GM13977 (cell line): ENCODE measurements at regions not wholly inside any gene's neighbourhood (a gene's known extent, or its start where the extent isn't known, plus 50 kb on each side); places are given as distances from the start of the nearest gene placed in this dataset.
"Not testable (repeated sequence)": the region's sequence is repeated elsewhere in the genome, so short reads cannot be mapped to it uniquely, and the experiment has no call there.

Experiments
- DNase-seq: peaks from one replicate; pipeline ENCODE4 v3.0.0; 2012; ENCODE audit warnings: low spot score
- in situ Hi-C: fragments of 300-500 bp; cut with MboI; formaldehyde crosslinking; loops from one replicate; pipeline ENCODE4 v1.12.0; 2022; ENCODE audit warnings: low sequenced_read_pairs, low pct_unique_long_range_greater_than_20kb, mixed read lengths, inconsistent platforms; ENCODE audit not compliant: unreplicated experiment
- TF ChIP-seq, protein P1 (sequence below): IDR thresholded peaks from 2 replicates; pipeline ENCODE4 v1.5.1; 2012; ENCODE audit warnings: mild to moderate bottlenecking, control low read depth; ENCODE audit not compliant: insufficient read depth; ENCODE audit errors: extremely low read depth, missing control alignments

DNA sequence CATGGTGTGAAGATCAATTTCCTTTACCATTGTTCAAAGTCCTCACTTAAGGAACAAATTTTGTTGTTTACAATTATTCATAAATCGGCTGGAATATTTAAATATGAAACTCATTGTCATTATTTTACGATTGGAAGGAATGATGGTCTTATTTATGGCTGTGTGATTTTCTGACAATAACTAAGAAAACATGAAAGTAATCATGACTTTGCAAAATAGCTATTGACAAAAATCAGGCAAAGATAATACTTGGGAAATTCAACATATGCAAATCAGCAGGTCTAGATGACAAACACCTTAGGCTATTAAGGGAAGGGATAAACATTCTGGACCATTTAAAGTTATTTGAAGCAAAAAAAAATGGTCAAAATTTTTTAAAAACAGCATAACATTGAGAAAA, 654.8 kb upstream of the CNTN5 start:
- TF ChIP-seq, protein P1, sequence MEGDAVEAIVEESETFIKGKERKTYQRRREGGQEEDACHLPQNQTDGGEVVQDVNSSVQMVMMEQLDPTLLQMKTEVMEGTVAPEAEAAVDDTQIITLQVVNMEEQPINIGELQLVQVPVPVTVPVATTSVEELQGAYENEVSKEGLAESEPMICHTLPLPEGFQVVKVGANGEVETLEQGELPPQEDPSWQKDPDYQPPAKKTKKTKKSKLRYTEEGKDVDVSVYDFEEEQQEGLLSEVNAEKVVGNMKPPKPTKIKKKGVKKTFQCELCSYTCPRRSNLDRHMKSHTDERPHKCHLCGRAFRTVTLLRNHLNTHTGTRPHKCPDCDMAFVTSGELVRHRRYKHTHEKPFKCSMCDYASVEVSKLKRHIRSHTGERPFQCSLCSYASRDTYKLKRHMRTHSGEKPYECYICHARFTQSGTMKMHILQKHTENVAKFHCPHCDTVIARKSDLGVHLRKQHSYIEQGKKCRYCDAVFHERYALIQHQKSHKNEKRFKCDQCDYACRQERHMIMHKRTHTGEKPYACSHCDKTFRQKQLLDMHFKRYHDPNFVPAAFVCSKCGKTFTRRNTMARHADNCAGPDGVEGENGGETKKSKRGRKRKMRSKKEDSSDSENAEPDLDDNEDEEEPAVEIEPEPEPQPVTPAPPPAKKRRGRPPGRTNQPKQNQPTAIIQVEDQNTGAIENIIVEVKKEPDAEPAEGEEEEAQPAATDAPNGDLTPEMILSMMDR, result no peak
- no peak for DNase-seq
- in situ Hi-C loops, result no loop called here

DNA sequence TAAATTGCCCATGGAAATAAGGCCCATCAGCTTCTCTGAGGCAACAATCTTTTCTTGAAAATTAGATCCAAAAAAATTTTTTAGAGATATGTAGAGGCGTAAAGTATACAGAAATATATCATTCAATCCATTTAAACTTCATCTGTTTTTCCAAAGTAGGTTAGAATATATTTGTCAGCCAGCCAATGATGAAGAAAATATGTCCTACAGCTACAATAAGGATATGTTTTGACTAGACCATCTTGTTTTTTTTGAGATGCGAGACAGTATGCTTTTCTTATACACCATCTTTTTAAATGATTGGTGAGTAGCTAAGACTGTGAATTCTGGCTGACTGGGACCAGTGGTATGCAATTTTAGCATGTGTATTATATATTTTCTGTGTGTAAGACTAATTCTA, 630.4 kb upstream of the CNTN5 start:
- in situ Hi-C loops, result no loop called here
- no peak for DNase-seq
- TF ChIP-seq, protein P1, result no peak

- in situ Hi-C loops, result not testable (repeated sequence)
Measured at GRCh38 chr11:98394500-98394899, 626.2 kb upstream of the CNTN5 start.

DNA sequence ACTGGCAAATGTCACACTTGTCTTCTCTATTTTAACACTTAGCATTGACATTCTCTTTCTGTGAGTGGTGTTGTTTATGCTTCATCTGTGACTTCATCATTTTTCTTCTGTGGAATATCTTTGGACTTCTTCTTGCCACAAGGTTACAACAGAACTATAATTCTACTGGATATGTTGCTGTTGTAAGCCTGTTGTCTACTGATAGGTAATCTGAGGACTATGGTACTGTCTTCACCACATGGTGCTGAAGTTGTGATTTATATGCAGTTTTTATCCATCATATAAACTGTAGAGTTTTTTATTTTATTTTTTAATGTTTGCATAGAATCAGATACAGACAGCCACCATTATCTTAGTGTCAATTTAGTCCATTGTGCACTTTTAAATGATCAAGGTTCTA, 622.2 kb upstream of the CNTN5 start:
- in situ Hi-C loops, result no loop called here
- TF ChIP-seq, protein P1, result no peak
- DNase-seq, result no peak

More at GRCh38 chr11:98394500-98394899, 626.2 kb upstream of the CNTN5 start:
- DNase-seq, result not testable (repeated sequence)

- TF ChIP-seq, protein P1, result no peak
- DNase-seq, result no peak
- in situ Hi-C loops, result no loop called here
Measured at GRCh38 chr11:98409069-98409468, 611.7 kb upstream of the CNTN5 start.

GRCh38 chr11:98411777-98412176, 609.0 kb upstream of the CNTN5 start:
- TF ChIP-seq, protein P1, result no peak
- in situ Hi-C loops, result no loop called here
- no peak for DNase-seq

DNA sequence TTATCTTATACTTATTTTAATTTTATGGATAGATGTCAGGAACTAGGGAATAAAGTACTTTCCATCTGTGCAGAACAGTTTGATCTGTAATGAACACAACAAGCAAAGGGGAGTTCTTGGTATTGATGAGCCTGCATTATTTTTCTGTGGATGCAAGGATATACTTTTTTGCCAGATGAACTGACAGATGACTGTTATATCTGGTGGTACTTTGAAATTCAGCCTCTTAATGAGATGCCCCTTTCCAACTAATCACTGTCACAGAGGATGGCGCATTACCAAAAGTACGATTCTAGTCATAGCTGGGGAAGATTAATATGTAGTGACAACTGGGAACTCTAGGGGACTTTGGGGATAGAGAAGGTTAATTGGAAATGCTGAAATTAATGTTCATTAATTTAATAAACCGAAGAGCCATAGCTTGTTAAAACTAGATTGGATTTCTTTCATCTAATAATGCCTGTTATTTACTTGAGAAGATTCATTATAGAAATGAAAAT, 603.4 kb upstream of the CNTN5 start:
- no peak for DNase-seq
- TF ChIP-seq, protein P1, result no peak
- in situ Hi-C loops, result no loop called here
